OCI-LY7 (cell line): ENCODE measurements at regions not wholly inside any gene's neighbourhood (a gene's known extent, or its start where the extent isn't known, plus 50 kb on each side); places are given as distances from the start of the nearest gene placed in this dataset.

Source experiments
- EZH2phosphoT487 ChIP-seq: fragments of 200-600 bp; sonication (generic); IDR thresholded peaks from 2 replicates; pipeline ENCODE4 v1.6.1; 2018; ENCODE audit warnings: low read depth, borderline replicate concordance, mild to moderate bottlenecking, mixed run types, antibody characterized with exemption, low read length, moderate library complexity, mixed read lengths
- TF ChIP-seq, protein P1 (sequence below): fragments of 200-600 bp; sonication (generic); conservative IDR thresholded peaks from 2 replicates; pipeline ENCODE4 v1.5.1; 2014; ENCODE audit warnings: mild to moderate bottlenecking, antibody characterized with exemption, low read length, moderate library complexity, mixed read lengths

- TF ChIP-seq, protein P1, sequence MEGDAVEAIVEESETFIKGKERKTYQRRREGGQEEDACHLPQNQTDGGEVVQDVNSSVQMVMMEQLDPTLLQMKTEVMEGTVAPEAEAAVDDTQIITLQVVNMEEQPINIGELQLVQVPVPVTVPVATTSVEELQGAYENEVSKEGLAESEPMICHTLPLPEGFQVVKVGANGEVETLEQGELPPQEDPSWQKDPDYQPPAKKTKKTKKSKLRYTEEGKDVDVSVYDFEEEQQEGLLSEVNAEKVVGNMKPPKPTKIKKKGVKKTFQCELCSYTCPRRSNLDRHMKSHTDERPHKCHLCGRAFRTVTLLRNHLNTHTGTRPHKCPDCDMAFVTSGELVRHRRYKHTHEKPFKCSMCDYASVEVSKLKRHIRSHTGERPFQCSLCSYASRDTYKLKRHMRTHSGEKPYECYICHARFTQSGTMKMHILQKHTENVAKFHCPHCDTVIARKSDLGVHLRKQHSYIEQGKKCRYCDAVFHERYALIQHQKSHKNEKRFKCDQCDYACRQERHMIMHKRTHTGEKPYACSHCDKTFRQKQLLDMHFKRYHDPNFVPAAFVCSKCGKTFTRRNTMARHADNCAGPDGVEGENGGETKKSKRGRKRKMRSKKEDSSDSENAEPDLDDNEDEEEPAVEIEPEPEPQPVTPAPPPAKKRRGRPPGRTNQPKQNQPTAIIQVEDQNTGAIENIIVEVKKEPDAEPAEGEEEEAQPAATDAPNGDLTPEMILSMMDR = no peak
- TF ChIP-seq EZH2phosphoT487 = no peak
These were observed 131.0 kb upstream of the CSF3R start for GRCh38 chr1:36613721-36614120.
